NCI-H2196 (cell line): ENCODE measurements at regions not wholly inside any gene's neighbourhood (a gene's known extent, or its start where the extent isn't known, plus 50 kb on each side); places are given as distances from the start of the nearest gene placed in this dataset.
"Not testable (repeated sequence)": the region's sequence is repeated elsewhere in the genome, so short reads cannot be mapped to it uniquely, and the experiment has no call there.

Experiments used
- DNase-seq: peaks from one replicate; lab custom pipeline; 2025; ENCODE audit not compliant: unreplicated experiment; lab: John Stamatoyannopoulos, UW

DNA sequence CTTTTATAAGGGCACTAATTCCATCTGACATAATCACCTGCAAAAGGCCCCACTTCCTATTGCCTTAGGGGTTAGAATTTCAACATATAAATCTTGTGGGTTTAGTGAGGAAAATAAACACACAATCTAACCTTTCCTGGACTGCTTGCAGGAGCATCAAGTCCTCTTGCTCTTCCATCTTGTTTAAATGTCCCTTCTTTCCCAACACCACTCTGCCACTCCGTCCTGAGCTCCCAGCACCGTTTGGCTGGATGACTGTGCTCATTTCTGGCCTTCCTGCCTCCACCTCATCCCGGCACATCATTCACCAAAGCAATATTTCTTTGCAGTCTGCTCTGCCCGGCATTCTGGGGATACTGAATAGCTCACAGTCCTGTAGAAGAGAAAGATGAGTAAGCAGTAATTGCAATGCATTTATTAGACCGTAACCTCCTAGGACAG lies 247.8 kb downstream of the BCL2 start:
- DNase-seq = no peak

DNA sequence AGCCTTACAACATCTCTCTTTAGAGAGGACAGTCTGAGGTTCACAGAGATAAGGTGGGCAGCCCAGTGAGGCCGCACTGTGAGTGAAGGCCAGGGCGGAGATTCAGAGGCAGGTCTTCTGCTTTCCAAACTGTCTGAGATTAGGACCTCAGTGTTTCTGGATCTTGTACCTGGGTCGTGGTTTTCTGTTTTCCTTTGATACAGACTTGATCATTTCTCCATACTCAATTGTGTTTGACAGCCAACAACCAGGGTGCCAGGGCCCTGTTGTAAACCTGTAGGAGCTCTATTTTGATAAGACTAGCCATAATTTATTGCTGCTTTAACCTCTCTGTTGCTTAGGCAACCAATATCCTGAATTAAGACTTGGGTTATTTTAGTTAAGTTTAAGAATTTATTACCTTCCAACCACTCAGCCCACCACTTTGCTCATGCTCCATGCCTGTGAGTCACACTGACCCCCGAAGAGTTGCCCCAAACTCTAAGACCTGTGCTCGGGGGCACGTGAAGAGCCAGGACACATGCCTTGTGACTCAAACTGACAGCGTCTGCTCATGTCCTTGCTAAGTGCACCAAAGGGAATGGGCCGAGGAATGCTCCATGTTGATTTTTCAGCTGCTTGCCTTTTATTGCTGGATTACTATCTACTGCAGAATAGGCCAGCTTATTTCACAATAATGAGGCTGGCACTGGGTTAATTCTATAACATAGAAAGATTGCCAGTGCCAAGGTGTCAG lies 248.6 kb downstream of the BCL2 start:
- DNase-seq = no peak

DNA sequence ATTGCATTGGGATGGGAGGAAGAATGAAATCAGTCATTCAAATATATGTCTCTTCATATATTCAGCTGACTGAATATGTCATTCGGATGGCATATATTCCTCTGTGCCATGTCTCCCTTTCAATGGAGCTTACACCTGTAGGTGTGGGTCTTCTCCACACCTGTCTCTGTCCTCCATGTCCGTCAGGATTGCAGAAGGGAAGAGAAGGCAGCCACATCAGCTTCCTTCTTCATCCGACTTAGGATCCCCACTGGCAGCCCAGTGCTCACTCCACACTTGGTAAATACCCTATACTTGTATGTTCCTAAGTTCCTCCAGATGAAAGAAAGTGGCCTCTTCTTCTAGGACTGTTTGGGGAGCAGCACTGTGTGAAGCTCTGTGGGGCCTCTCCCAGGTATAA lies 250.1 kb downstream of the BCL2 start:
- DNase-seq = no peak

- no peak for DNase-seq
Measured at GRCh38 chr18:63067939-63068338, 251.6 kb downstream of the BCL2 start.

DNA sequence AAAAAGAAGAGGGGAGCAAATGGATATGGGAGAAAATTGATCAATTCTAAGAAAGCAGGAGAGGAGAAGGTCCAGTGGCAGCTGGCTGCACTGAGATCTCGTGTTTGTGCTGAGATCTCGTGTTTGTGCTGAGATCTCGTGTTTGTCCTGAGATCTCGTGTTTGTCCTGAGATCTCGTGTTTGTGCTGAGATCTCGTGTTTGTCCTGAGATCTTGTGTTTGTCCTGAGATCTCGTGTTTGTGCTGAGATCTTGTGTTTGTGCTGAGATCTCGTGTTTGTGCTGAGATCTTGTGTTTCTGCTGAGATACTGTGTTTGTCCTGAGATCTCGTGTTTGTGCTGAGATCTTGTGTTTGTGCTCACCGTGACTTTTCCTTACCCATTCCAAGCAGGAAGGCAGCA lies 254.4 kb downstream of the BCL2 start:
- DNase-seq = no peak

DNA sequence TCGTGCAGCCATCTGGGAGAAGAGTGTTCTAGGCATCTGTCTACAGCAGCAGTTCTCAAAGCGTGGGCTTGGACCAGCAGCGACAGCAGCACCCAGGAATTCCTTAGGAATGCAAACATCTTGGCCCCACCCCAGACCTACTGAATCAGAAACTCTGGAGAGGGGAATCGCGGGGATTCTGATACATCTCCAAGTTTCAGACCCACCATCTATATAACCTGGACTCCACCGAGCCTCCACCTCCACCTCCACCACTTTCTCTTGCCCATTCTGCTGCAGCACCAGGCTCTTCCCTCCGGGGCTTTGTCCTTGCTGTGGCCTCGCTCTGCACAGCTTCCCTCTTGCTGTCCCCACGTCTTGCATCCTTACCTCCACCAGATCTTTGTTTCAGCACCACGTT lies 256.4 kb downstream of the BCL2 start:
- no peak for DNase-seq

GRCh38 chr18:63062246-63062645 lies 257.3 kb downstream of the BCL2 start:
- no peak for DNase-seq

DNA sequence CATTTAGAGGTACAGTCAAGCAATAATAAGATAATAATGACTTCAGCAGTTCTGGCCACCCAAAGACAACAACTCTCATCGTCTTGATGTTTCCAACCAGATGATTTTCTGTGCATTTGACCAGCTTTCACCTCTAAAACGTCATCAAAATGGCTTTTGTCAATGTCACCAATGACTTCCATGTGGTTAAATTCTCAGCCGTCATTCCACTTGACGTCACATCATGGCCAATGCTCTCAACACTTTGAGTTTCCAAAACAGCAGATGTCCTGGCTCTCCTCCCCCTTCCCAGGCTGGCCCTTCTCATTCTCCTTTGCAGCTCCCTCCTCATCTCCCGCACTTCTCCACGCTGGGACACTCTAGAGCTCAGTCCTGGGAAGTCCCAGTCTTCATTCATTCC lies 258.3 kb downstream of the BCL2 start:
- no peak for DNase-seq

- no peak for DNase-seq
Measured at GRCh38 chr18:63058521-63058920, 261.0 kb downstream of the BCL2 start.

GRCh38 chr18:63057707-63058106 lies 261.9 kb downstream of the BCL2 start:
- DNase-seq = no peak

DNA sequence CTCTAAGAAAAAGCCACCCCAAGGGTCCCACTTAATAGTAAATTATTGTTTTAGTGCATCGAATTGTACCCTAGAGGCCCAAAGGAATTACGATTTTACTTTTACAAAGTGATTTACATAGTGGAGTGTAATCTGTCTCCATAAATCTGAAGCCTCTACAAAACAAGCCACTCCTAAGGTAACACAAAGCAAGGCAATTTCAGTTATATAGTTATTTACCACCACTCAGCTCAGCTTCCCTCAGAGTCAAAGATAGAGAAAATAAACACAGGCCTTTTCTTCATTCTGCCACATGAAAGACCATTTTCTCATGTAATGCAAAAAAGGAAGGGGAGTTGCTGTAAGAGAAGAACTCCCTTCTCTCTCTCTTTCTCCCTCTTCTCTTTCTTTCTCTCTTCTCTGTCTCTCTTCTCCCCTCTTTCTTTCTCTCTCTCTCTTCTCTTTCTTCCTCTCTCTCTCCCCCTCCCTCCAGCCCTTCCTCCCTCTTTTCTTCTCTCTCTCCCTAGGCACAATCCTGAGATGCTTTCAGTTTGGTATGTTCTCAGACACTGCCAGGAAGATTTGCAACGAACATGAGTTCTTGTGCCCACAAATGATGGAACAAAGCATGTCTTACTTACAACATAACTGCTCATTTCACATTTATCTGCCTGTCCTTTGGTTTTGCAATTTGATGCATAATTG lies 264.5 kb downstream of the BCL2 start:
- no peak for DNase-seq

GRCh38 chr18:63051928-63052327 lies 267.6 kb downstream of the BCL2 start:
- no peak for DNase-seq

DNA sequence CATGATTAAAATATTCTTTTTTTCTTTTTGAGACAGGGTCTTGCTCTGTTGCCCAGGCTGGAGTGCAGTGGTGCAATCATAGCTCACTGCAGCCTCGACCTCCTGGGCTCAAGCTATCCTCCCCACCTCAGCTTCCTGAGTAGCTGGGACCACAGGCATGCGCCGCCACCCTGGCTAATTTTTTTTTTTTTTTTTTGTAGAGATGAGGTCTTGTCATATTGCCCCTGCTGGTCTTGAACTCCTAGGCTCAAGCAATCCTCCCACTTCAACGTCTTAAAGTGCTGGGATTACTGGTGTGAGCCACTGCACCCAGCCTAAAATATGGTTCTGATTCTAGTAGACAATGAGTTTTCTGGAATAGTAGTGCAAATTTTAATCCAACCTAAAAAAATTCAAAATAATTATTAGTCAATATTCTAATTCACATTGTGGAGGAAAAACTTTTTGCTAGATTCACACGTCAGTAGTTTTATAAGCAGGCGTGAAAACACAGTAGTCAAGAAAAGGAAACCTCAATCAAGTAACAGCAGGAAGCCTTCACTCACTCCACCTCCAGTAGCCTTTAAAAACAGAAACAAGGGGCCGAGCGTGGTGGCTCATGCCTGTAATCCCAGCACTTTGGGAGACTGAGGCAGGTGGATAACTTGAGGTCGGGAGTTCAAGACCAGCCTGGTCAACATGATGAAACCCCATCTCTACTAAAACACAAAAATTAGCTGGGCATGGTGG lies 268.7 kb downstream of the BCL2 start:
- DNase-seq = not testable (repeated sequence)

DNA sequence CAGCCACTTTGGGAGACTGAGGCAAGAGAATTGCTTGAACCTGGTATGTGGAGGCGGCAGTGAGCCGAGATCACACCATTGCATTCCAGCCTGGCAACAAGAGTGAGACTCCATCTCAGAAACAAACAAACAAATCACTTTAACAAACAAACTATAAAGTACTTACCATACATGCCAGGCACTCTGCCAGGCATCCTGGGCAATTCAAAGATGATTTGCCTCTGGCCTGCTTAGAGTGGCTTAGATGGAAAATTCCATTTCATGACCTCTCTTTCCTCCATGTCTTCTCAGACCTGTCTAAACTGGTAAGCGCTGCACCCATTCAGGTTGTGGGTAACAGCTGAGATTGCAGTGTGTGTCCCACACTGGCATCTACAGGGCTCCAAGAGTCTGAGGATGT lies 273.2 kb downstream of the BCL2 start:
- DNase-seq = peak; percentile 30

DNA sequence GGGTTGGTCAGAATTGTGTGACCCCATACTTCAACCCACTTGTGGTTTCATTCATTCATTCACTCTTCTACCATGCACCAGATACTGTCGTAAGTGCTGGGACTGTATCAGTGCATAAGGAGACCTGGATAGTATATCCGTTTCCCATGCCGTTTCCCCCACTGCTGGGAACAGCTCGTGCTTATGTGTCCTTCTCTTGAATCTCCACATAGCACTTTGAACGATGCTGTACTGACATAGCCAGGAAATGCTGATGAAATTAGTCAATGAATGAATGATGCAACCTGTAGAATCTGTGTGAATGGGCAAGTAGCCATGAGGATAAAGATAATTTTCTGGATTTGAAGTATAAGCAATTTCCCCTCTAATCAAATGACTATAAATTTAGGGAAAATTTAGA lies 276.1 kb downstream of the BCL2 start:
- no peak for DNase-seq

GRCh38 chr18:63042351-63042750 lies 277.2 kb downstream of the BCL2 start:
- DNase-seq = no peak

DNA sequence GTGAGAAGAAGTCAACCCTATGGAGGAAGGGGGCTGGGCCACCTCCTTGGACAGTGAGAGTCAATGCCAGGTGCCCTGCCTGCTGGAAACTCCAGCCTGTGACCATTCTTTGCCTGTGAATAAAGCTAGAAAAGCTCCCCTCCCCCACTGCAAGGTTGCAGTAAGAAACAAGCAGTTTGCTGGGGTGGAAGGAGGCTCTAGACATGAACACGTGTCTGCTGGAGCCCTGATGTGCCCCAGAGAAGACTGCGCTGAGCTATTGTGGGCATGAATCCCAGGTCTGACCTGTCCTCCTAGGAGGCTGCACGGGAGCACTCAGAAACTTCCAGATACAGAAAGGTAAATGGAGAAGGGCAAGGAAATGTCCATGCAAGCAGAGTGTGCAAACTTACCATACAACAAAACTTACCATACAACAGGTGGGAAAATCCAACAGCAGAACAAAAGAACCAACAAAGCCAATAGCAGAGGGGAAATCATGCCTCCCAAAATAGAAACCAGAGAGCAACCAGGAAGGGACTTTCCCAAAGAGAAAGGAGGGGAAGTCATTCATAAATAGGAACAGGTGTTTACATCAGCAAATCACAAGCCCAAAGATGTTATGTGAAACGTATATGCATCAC lies 278.7 kb downstream of the BCL2 start:
- DNase-seq = peak; percentile 11

DNA sequence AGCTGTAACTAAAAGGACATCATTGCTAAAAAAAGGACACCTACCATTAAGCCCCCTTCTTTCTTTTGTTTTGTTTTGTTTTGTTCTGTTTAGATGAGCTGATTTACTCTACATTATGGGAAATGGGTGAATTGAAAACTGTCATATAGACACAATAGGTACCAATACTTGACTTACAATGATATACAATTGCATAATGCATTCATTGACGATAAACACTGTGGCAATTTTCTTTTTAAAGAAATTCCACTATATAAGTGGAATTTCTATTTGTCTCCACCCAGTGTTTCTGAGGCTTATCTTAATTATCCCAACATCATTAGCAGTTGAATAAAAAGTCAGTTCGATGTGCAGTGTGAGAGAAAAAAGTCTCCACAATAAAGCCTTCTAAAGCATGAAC lies 282.1 kb downstream of the BCL2 start:
- no peak for DNase-seq

GRCh38 chr18:63031375-63031774 lies 288.2 kb downstream of the BCL2 start:
- DNase-seq = no peak
